GM19025 (cell line): ENCODE measurements at regions not wholly inside any gene's neighbourhood (a gene's known extent, or its start where the extent isn't known, plus 50 kb on each side); places are given as distances from the start of the nearest gene placed in this dataset.

Source experiments
- ATAC-seq: cut with Tn5 transposase; IDR thresholded peaks from one replicate; pipeline ENCODE4 v1.9.1; 2021; ENCODE audit warnings: mild to moderate bottlenecking, low read depth, moderate library complexity; ENCODE audit not compliant: unreplicated experiment

GRCh38 chr10:75347186-75347585 is 54.4 kb downstream of the ZNF503 start:
- ATAC-seq, result no peak

- no peak for ATAC-seq
Observed at GRCh38 chr10:75345738-75346137, 55.8 kb downstream of the ZNF503 start.

- no peak for ATAC-seq
Observed at GRCh38 chr10:75344170-75344569, 57.4 kb downstream of the ZNF503 start.

- no peak for ATAC-seq
Observed at GRCh38 chr10:75342397-75342796, 59.2 kb downstream of the ZNF503 start.

- ATAC-seq, result no peak
Observed at GRCh38 chr10:75335983-75336382, 65.6 kb downstream of the ZNF503 start.

GRCh38 chr10:75335191-75335590 is 66.4 kb downstream of the ZNF503 start:
- no peak for ATAC-seq

GRCh38 chr10:75334720-75335119 is 66.8 kb downstream of the ZNF503 start:
- ATAC-seq, result no peak

- ATAC-seq, result no peak
Observed at GRCh38 chr10:75332081-75332480, 69.5 kb downstream of the ZNF503 start.

GRCh38 chr10:75331081-75331480 is 70.5 kb downstream of the ZNF503 start:
- ATAC-seq, result no peak

GRCh38 chr10:75329190-75329745 is 72.3 kb downstream of the ZNF503 start:
- ATAC-seq, result no peak

GRCh38 chr10:75326306-75326705 is 75.3 kb downstream of the ZNF503 start:
- no peak for ATAC-seq

GRCh38 chr10:75319274-75319673 is 82.3 kb downstream of the ZNF503 start:
- no peak for ATAC-seq

GRCh38 chr10:75314570-75314969 is 78.8 kb upstream of the COMTD1 start:
- ATAC-seq, result no peak

GRCh38 chr10:75312440-75312839 is 76.7 kb upstream of the COMTD1 start:
- ATAC-seq, result no peak

GRCh38 chr10:75305675-75306074 is 69.9 kb upstream of the COMTD1 start:
- ATAC-seq, result no peak

- ATAC-seq, result no peak
Observed at GRCh38 chr10:75304741-75305390, 69.1 kb upstream of the COMTD1 start.

- ATAC-seq, result no peak
Observed at GRCh38 chr10:75304313-75304712, 68.6 kb upstream of the COMTD1 start.

GRCh38 chr10:75303045-75303777 is 67.5 kb upstream of the COMTD1 start:
- no peak for ATAC-seq

GRCh38 chr10:75302029-75302428 is 66.3 kb upstream of the COMTD1 start:
- no peak for ATAC-seq

- ATAC-seq, result no peak
Observed at GRCh38 chr10:75297021-75297599, 61.4 kb upstream of the COMTD1 start.

GRCh38 chr10:75295868-75296441 is 60.2 kb upstream of the COMTD1 start:
- no peak for ATAC-seq
